NCI-H1694 (cell line): ENCODE measurements at regions not wholly inside any gene's neighbourhood (a gene's known extent, or its start where the extent isn't known, plus 50 kb on each side); places are given as distances from the start of the nearest gene placed in this dataset.
"Not testable (repeated sequence)": the region's sequence is repeated elsewhere in the genome, so short reads cannot be mapped to it uniquely, and the experiment has no call there.

Experiments
- DNase-seq: peaks from one replicate; lab custom pipeline; 2025; lab: John Stamatoyannopoulos, UW

- DNase-seq: no peak
Observed at GRCh38 chr3:5692446-5692845, 504.9 kb downstream of the EDEM1 start.

- no peak for DNase-seq
Observed at GRCh38 chr3:5694266-5694665, 506.8 kb downstream of the EDEM1 start.

- DNase-seq: no peak
Observed at GRCh38 chr3:5698851-5699250, 511.3 kb downstream of the EDEM1 start.

GRCh38 chr3:5699313-5699712 is 511.8 kb downstream of the EDEM1 start:
- no peak for DNase-seq

GRCh38 chr3:5699811-5700210 is 512.3 kb downstream of the EDEM1 start:
- DNase-seq: no peak

- not testable (repeated sequence) for DNase-seq
Observed at GRCh38 chr3:5701005-5701404, 513.5 kb downstream of the EDEM1 start.

GRCh38 chr3:5707794-5708193 is 520.3 kb downstream of the EDEM1 start:
- no peak for DNase-seq

GRCh38 chr3:5709714-5710113 is 522.2 kb downstream of the EDEM1 start:
- no peak for DNase-seq

- no peak for DNase-seq
Observed at GRCh38 chr3:5710718-5711117, 523.2 kb downstream of the EDEM1 start.

- DNase-seq: no peak
Observed at GRCh38 chr3:5717254-5717653, 529.7 kb downstream of the EDEM1 start.

GRCh38 chr3:5719668-5720067 is 532.2 kb downstream of the EDEM1 start:
- not testable (repeated sequence) for DNase-seq

- no peak for DNase-seq
Observed at GRCh38 chr3:5725801-5726200, 538.3 kb downstream of the EDEM1 start.

- DNase-seq: no peak
Observed at GRCh38 chr3:5726621-5727020, 539.1 kb downstream of the EDEM1 start.

GRCh38 chr3:5727743-5728484 is 540.4 kb downstream of the EDEM1 start:
- no peak for DNase-seq

GRCh38 chr3:5729852-5730251 is 542.3 kb downstream of the EDEM1 start:
- no peak for DNase-seq

GRCh38 chr3:5731100-5731499 is 543.6 kb downstream of the EDEM1 start:
- no peak for DNase-seq

- DNase-seq: no peak
Observed at GRCh38 chr3:5732081-5732480, 544.6 kb downstream of the EDEM1 start.

GRCh38 chr3:5733995-5734394 is 546.5 kb downstream of the EDEM1 start:
- no peak for DNase-seq

GRCh38 chr3:5735896-5736295 is 548.4 kb downstream of the EDEM1 start:
- no peak for DNase-seq

- no peak for DNase-seq
Observed at GRCh38 chr3:5739299-5739935, 551.9 kb downstream of the EDEM1 start.

GRCh38 chr3:5739949-5740348 is 552.4 kb downstream of the EDEM1 start:
- DNase-seq: no peak

- DNase-seq: no peak
Observed at GRCh38 chr3:5741017-5741416, 553.5 kb downstream of the EDEM1 start.

- DNase-seq: no peak
Observed at GRCh38 chr3:5750091-5750490, 562.6 kb downstream of the EDEM1 start.
